Stimulated activated CD4-positive, alpha-beta T cell treated with anti-CD3 and anti-CD28 coated beads, Interleukin-12 subunit alpha, Interleukin-12 subunit beta, amount 100 ng/mL, for 24 hours (primary cell): ENCODE measurements at regions not wholly inside any gene's neighbourhood (a gene's known extent, or its start where the extent isn't known, plus 50 kb on each side); places are given as distances from the start of the nearest gene placed in this dataset.

Experiments used
- DNase-seq, 2 experiments: peaks; one replicate each; pipeline ENCODE4 v3.0.0-alpha.2; 2020; ENCODE audit warnings: low read depth in 2 of 2

- no peak for DNase-seq
These were observed 367.3 kb upstream of the KITLG start for GRCh38 chr12:88947486-88948043.

GRCh38 chr12:88946372-88946997 lies 366.2 kb upstream of the KITLG start:
- no peak for DNase-seq

GRCh38 chr12:88945051-88945732 lies 364.9 kb upstream of the KITLG start:
- no peak for DNase-seq

GRCh38 chr12:88944397-88944796 lies 364.1 kb upstream of the KITLG start:
- no peak for DNase-seq

- DNase-seq = no peak
These were observed 360.6 kb upstream of the KITLG start for GRCh38 chr12:88940854-88941253.

- DNase-seq = no peak
These were observed 355.6 kb upstream of the KITLG start for GRCh38 chr12:88935856-88936255.

GRCh38 chr12:88934163-88934747 lies 354.0 kb upstream of the KITLG start:
- DNase-seq = no peak

GRCh38 chr12:88932457-88932856 lies 352.2 kb upstream of the KITLG start:
- no peak for DNase-seq

GRCh38 chr12:88931598-88931997 lies 351.3 kb upstream of the KITLG start:
- DNase-seq = no peak

- no peak for DNase-seq
These were observed 345.2 kb upstream of the KITLG start for GRCh38 chr12:88925454-88925853.

GRCh38 chr12:88924162-88924561 lies 343.9 kb upstream of the KITLG start:
- DNase-seq = no peak

GRCh38 chr12:88923631-88924030 lies 343.4 kb upstream of the KITLG start:
- no peak for DNase-seq

GRCh38 chr12:88922816-88923215 lies 342.5 kb upstream of the KITLG start:
- no peak for DNase-seq

- DNase-seq = no peak
These were observed 341.7 kb upstream of the KITLG start for GRCh38 chr12:88921890-88922532.

GRCh38 chr12:88921434-88921833 lies 341.2 kb upstream of the KITLG start:
- no peak for DNase-seq

- DNase-seq = no peak
These were observed 337.9 kb upstream of the KITLG start for GRCh38 chr12:88918161-88918560.

- no peak for DNase-seq
These were observed 334.7 kb upstream of the KITLG start for GRCh38 chr12:88914967-88915366.

GRCh38 chr12:88909510-88909909 lies 329.2 kb upstream of the KITLG start:
- no peak for DNase-seq

- DNase-seq = no peak
These were observed 328.1 kb upstream of the KITLG start for GRCh38 chr12:88908345-88908744.

GRCh38 chr12:88904705-88905104 lies 324.4 kb upstream of the KITLG start:
- DNase-seq = no peak

- DNase-seq = no peak
These were observed 323.1 kb upstream of the KITLG start for GRCh38 chr12:88903333-88903732.

- DNase-seq = no peak
These were observed 317.5 kb upstream of the KITLG start for GRCh38 chr12:88897723-88898122.

GRCh38 chr12:88896958-88897357 lies 316.7 kb upstream of the KITLG start:
- DNase-seq = no peak
